Activated naive CD8-positive, alpha-beta T cell treated with anti-CD3 and anti-CD28 coated beads, Interleukin-2, amount 50 U/mL, for 24 hours (primary cell): ENCODE measurements at regions not wholly inside any gene's neighbourhood (a gene's known extent, or its start where the extent isn't known, plus 50 kb on each side); places are given as distances from the start of the nearest gene placed in this dataset.
"Not testable (repeated sequence)": the region's sequence is repeated elsewhere in the genome, so short reads cannot be mapped to it uniquely, and the experiment has no call there.

ENCODE experiments used
- ATAC-seq: fragments of 150-1000 bp; cut with Tn5 transposase; one replicate; pipeline ENCODE4 v1.10.0; 2021
- DNase-seq: peaks from one replicate; pipeline ENCODE4 v3.0.0; 2021
- H3K27ac Mint-ChIP-seq: one replicate; pipeline ENCODE4 v1.8.0; 2021; ENCODE audit warnings: mild to moderate bottlenecking, mixed read lengths
- H3K27me3 Mint-ChIP-seq: one replicate; pipeline ENCODE4 v1.8.0; 2021; ENCODE audit warnings: mixed read lengths
- H3K36me3 Mint-ChIP-seq: one replicate; pipeline ENCODE4 v1.8.0; 2021; ENCODE audit warnings: low read depth, mixed read lengths
- H3K4me1 Mint-ChIP-seq: one replicate; pipeline ENCODE4 v1.8.0; 2021; ENCODE audit warnings: mixed read lengths
- H3K4me3 Mint-ChIP-seq: one replicate; pipeline ENCODE4 v1.8.0; 2021; ENCODE audit warnings: mild to moderate bottlenecking, moderate library complexity, mixed read lengths
- H3K9me3 Mint-ChIP-seq: one replicate; pipeline ENCODE4 v1.8.0; 2021; ENCODE audit warnings: mixed read lengths

GRCh38 chr5:176149948-176150347 lies 88.3 kb upstream of the SIMC1 start:
- H3K27me3 Mint-ChIP-seq = peaks cover 21% of the 10 kb centered on the region
- not testable (repeated sequence) for DNase-seq, ATAC-seq, H3K4me3 Mint-ChIP-seq, H3K9me3 Mint-ChIP-seq, H3K36me3 Mint-ChIP-seq, H3K27ac Mint-ChIP-seq, H3K4me1 Mint-ChIP-seq

- ATAC-seq (no peak), DNase-seq (no peak)
- Mint-ChIP-seq H3K4me3 (no peak overlapping the region), H3K9me3 (no peaks in the 10 kb centered on the region), H3K27ac (no peak overlapping the region), H3K36me3 (no peaks in the 10 kb centered on the region), H3K27me3 (peaks cover 19% of the 10 kb centered on the region), H3K4me1 (no peaks in the 10 kb centered on the region)
These were observed 86.9 kb upstream of the SIMC1 start for GRCh38 chr5:176151281-176151680.

GRCh38 chr5:176152191-176152929 lies 85.9 kb upstream of the SIMC1 start:
- H3K27me3 Mint-ChIP-seq = peaks cover 13% of the 10 kb centered on the region
- no peak overlapping the region for H3K4me3 Mint-ChIP-seq
- H3K9me3 Mint-ChIP-seq = no peaks in the 10 kb centered on the region
- no peaks in the 10 kb centered on the region for H3K4me1 Mint-ChIP-seq
- H3K36me3 Mint-ChIP-seq = no peaks in the 10 kb centered on the region
- no peak overlapping the region for H3K27ac Mint-ChIP-seq
- ATAC-seq = no peak
- DNase-seq = no peak

- DNase-seq (no peak), ATAC-seq (no peak)
- H3K27ac Mint-ChIP-seq = no peak overlapping the region
- peaks cover 13% of the 10 kb centered on the region for H3K27me3 Mint-ChIP-seq
- no peaks in the 10 kb centered on the region for H3K9me3 Mint-ChIP-seq
- H3K36me3 Mint-ChIP-seq = no peaks in the 10 kb centered on the region
- no peak overlapping the region for H3K4me3 Mint-ChIP-seq
- H3K4me1 Mint-ChIP-seq = no peaks in the 10 kb centered on the region
These were observed 85.3 kb upstream of the SIMC1 start for GRCh38 chr5:176152930-176153311.

GRCh38 chr5:176153741-176154140 lies 84.5 kb upstream of the SIMC1 start:
- Mint-ChIP-seq H3K36me3 (no peaks in the 10 kb centered on the region), H3K9me3 (no peaks in the 10 kb centered on the region), H3K27me3 (peaks cover 13% of the 10 kb centered on the region), H3K27ac (no peak overlapping the region), H3K4me3 (no peak overlapping the region), H3K4me1 (no peaks in the 10 kb centered on the region)
- ATAC-seq = no peak
- DNase-seq = no peak

GRCh38 chr5:176154821-176155220 lies 83.4 kb upstream of the SIMC1 start:
- no peak for DNase-seq
- H3K36me3 Mint-ChIP-seq = no peaks in the 10 kb centered on the region
- no peak for ATAC-seq
- H3K4me1 Mint-ChIP-seq = no peaks in the 10 kb centered on the region
- H3K4me3 Mint-ChIP-seq = no peak overlapping the region
- H3K9me3 Mint-ChIP-seq = no peaks in the 10 kb centered on the region
- peaks cover 13% of the 10 kb centered on the region for H3K27me3 Mint-ChIP-seq
- no peak overlapping the region for H3K27ac Mint-ChIP-seq

- Mint-ChIP-seq H3K4me3 (no peak overlapping the region), H3K4me1 (no peaks in the 10 kb centered on the region), H3K36me3 (no peaks in the 10 kb centered on the region), H3K27me3 (peaks cover 7% of the 10 kb centered on the region), H3K27ac (no peak overlapping the region), H3K9me3 (no peaks in the 10 kb centered on the region)
- DNase-seq (no peak), ATAC-seq (no peak)
These were observed 82.3 kb upstream of the SIMC1 start for GRCh38 chr5:176155922-176156359.

- DNase-seq (no peak), ATAC-seq (no peak)
- Mint-ChIP-seq H3K27ac (no peak overlapping the region), H3K36me3 (no peaks in the 10 kb centered on the region), H3K4me3 (no peak overlapping the region), H3K9me3 (no peaks in the 10 kb centered on the region), H3K27me3 (peaks cover 5% of the 10 kb centered on the region), H3K4me1 (no peaks in the 10 kb centered on the region)
These were observed 80.6 kb upstream of the SIMC1 start for GRCh38 chr5:176157656-176158055.

GRCh38 chr5:176161431-176161830 lies 76.8 kb upstream of the SIMC1 start:
- Mint-ChIP-seq H3K4me3 (no peak overlapping the region), H3K27ac (no peak overlapping the region), H3K36me3 (no peaks in the 10 kb centered on the region), H3K27me3 (peaks cover 14% of the 10 kb centered on the region), H3K4me1 (no peaks in the 10 kb centered on the region), H3K9me3 (no peaks in the 10 kb centered on the region)
- DNase-seq = no peak
- ATAC-seq = no peak

- DNase-seq (no peak), ATAC-seq (no peak)
- no peak overlapping the region for H3K27ac Mint-ChIP-seq
- no peaks in the 10 kb centered on the region for H3K9me3 Mint-ChIP-seq
- no peaks in the 10 kb centered on the region for H3K4me1 Mint-ChIP-seq
- no peak overlapping the region for H3K4me3 Mint-ChIP-seq
- peaks cover 17% of the 10 kb centered on the region for H3K27me3 Mint-ChIP-seq
- H3K36me3 Mint-ChIP-seq = no peaks in the 10 kb centered on the region
These were observed 76.0 kb upstream of the SIMC1 start for GRCh38 chr5:176162198-176162597.

- no peak overlapping the region for H3K27ac Mint-ChIP-seq
- peaks cover 18% of the 10 kb centered on the region for H3K27me3 Mint-ChIP-seq
- no peak for DNase-seq
These were observed 75.3 kb upstream of the SIMC1 start for GRCh38 chr5:176162888-176163287.

GRCh38 chr5:176166427-176166826 lies 71.8 kb upstream of the SIMC1 start:
- no peak for ATAC-seq
- Mint-ChIP-seq H3K4me1 (no peaks in the 10 kb centered on the region), H3K27ac (no peak overlapping the region), H3K36me3 (no peaks in the 10 kb centered on the region), H3K4me3 (no peak overlapping the region), H3K9me3 (no peaks in the 10 kb centered on the region), H3K27me3 (peaks cover 24% of the 10 kb centered on the region)
- DNase-seq = no peak

More at GRCh38 chr5:176162888-176163287, 75.3 kb upstream of the SIMC1 start:
- no peak for ATAC-seq
- Mint-ChIP-seq H3K9me3 (no peaks in the 10 kb centered on the region), H3K4me3 (no peak overlapping the region), H3K36me3 (no peaks in the 10 kb centered on the region), H3K4me1 (no peaks in the 10 kb centered on the region)

- Mint-ChIP-seq H3K27me3 (peaks cover 21% of the 10 kb centered on the region), H3K4me3 (no peak overlapping the region), H3K27ac (no peak overlapping the region), H3K9me3 (no peaks in the 10 kb centered on the region), H3K36me3 (no peaks in the 10 kb centered on the region), H3K4me1 (no peaks in the 10 kb centered on the region)
- DNase-seq (no peak), ATAC-seq (no peak)
These were observed 70.4 kb upstream of the SIMC1 start for GRCh38 chr5:176167800-176168199.

- Mint-ChIP-seq H3K27me3 (peaks cover 10% of the 10 kb centered on the region), H3K27ac (no peak overlapping the region), H3K4me3 (no peak overlapping the region), H3K4me1 (no peaks in the 10 kb centered on the region), H3K9me3 (no peaks in the 10 kb centered on the region), H3K36me3 (no peaks in the 10 kb centered on the region)
- no peak for DNase-seq
- ATAC-seq = no peak
These were observed 68.7 kb upstream of the SIMC1 start for GRCh38 chr5:176169393-176170063.

GRCh38 chr5:176170084-176170483 lies 68.1 kb upstream of the SIMC1 start:
- Mint-ChIP-seq H3K4me3 (no peak overlapping the region), H3K27me3 (peaks cover 13% of the 10 kb centered on the region), H3K36me3 (no peaks in the 10 kb centered on the region), H3K4me1 (no peaks in the 10 kb centered on the region), H3K27ac (no peak overlapping the region), H3K9me3 (no peaks in the 10 kb centered on the region)
- no peak for ATAC-seq
- no peak for DNase-seq
